ENCODE measurements at regions not wholly inside any gene's neighbourhood (a gene's known extent, or its start where the extent isn't known, plus 50 kb on each side); places are given as distances from the start of the nearest gene placed in this dataset.

DNA sequence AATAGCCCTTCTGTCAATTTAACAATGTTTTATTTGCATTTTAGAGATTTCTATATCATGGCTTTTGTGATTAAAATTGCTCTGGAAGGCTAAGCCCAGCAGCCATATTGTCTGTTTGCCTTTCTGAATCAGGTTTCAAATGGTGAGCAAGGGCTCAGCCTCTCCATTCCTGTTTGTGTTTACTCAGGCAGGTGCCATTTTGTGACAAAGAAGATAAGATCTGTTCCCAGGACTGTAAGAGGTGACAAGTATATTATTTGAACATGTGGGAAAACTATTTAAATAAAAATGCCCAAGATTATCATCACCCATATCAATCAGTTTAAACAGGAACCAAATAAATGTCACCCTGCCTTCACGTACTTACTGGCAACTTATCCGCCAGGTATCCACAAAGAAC is 641.3 kb upstream of the KLF4 start:
- H3K4me1 ChIP-seq (ENCODE audit: control insufficient read depth, low read length), result no peaks in the 10 kb centered on the region
- no peaks in the 10 kb centered on the region for H3K27me3 ChIP-seq (ENCODE audit: control insufficient read depth, low read length)
- no peaks in the 10 kb centered on the region for H3K79me2 ChIP-seq (ENCODE audit: control insufficient read depth, low read length)
- no peak for TF ChIP-seq EZH2phosphoT487 (IDR thresholded peaks at IDR 0.05; ENCODE audit: borderline replicate concordance, low read length)
- TF ChIP-seq, protein P1, sequence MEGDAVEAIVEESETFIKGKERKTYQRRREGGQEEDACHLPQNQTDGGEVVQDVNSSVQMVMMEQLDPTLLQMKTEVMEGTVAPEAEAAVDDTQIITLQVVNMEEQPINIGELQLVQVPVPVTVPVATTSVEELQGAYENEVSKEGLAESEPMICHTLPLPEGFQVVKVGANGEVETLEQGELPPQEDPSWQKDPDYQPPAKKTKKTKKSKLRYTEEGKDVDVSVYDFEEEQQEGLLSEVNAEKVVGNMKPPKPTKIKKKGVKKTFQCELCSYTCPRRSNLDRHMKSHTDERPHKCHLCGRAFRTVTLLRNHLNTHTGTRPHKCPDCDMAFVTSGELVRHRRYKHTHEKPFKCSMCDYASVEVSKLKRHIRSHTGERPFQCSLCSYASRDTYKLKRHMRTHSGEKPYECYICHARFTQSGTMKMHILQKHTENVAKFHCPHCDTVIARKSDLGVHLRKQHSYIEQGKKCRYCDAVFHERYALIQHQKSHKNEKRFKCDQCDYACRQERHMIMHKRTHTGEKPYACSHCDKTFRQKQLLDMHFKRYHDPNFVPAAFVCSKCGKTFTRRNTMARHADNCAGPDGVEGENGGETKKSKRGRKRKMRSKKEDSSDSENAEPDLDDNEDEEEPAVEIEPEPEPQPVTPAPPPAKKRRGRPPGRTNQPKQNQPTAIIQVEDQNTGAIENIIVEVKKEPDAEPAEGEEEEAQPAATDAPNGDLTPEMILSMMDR (IDR thresholded peaks at IDR 0.05; ENCODE audit: low read depth, low read length, poor library complexity, severe bottlenecking), result no peak
- H3F3A ChIP-seq (ENCODE audit: control insufficient read depth, insufficient read depth), result no peaks in the 10 kb centered on the region
- no peaks in the 10 kb centered on the region for H4K20me1 ChIP-seq (ENCODE audit: control insufficient read depth, insufficient read depth, low read depth, low read length)
- no peak overlapping the region for H3K27ac ChIP-seq (ENCODE audit: low read depth, low read length)
- no peaks in the 10 kb centered on the region for H3K9me2 ChIP-seq (replicated peaks; ENCODE audit: control insufficient read depth, low read length)
- H3K9me3 ChIP-seq (ENCODE audit: control insufficient read depth, insufficient read depth, low read length), result no peaks in the 10 kb centered on the region
- no peak overlapping the region for H3K4me3 ChIP-seq (ENCODE audit: low read length)
- H3K4me2 ChIP-seq (ENCODE audit: low read length), result no peak overlapping the region
- H3K36me3 ChIP-seq (ENCODE audit: control insufficient read depth, low read length), result no peaks in the 10 kb centered on the region

DNA sequence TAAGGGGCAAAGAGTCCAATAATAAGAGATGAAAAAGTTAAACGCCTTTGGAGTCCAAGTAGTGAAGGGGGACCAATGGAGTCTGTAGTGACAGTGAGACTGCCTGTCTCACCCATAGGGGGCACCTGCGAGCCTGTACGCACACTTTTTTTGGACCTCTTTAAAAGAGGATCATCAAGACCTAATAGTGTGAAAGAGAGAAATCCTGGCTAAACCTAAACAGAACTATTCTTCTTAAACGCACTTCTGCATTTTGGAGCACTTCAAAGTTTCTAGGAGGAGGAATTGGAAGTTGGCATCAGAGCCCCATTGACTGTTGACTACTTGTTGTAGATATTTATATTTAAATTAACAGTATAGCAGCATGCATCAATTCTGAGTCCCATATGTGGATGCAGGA is 636.1 kb upstream of the KLF4 start:
- no peak overlapping the region for H3K4me3 ChIP-seq (ENCODE audit: low read length)
- TF ChIP-seq, protein P1 (IDR thresholded peaks at IDR 0.05; ENCODE audit: low read depth, low read length, poor library complexity, severe bottlenecking), result peak; percentile 36
- TF ChIP-seq EZH2phosphoT487 (IDR thresholded peaks at IDR 0.05; ENCODE audit: borderline replicate concordance, low read length), result no peak
- no peaks in the 10 kb centered on the region for H3K36me3 ChIP-seq (ENCODE audit: control insufficient read depth, low read length)
- H3K9me2 ChIP-seq (replicated peaks; ENCODE audit: control insufficient read depth, low read length), result no peaks in the 10 kb centered on the region
- H3K4me1 ChIP-seq (ENCODE audit: control insufficient read depth, low read length), result no peaks in the 10 kb centered on the region
- H3K27ac ChIP-seq (ENCODE audit: low read depth, low read length), result no peak overlapping the region
- no peaks in the 10 kb centered on the region for H3K79me2 ChIP-seq (ENCODE audit: control insufficient read depth, low read length)
- no peak overlapping the region for H3K4me2 ChIP-seq (ENCODE audit: low read length)
- H3K27me3 ChIP-seq (ENCODE audit: control insufficient read depth, low read length), result no peaks in the 10 kb centered on the region
- no peaks in the 10 kb centered on the region for H3F3A ChIP-seq (ENCODE audit: control insufficient read depth, insufficient read depth)
- no peaks in the 10 kb centered on the region for H3K9me3 ChIP-seq (ENCODE audit: control insufficient read depth, insufficient read depth, low read length)
- no peaks in the 10 kb centered on the region for H4K20me1 ChIP-seq (ENCODE audit: control insufficient read depth, insufficient read depth, low read depth, low read length)

DNA sequence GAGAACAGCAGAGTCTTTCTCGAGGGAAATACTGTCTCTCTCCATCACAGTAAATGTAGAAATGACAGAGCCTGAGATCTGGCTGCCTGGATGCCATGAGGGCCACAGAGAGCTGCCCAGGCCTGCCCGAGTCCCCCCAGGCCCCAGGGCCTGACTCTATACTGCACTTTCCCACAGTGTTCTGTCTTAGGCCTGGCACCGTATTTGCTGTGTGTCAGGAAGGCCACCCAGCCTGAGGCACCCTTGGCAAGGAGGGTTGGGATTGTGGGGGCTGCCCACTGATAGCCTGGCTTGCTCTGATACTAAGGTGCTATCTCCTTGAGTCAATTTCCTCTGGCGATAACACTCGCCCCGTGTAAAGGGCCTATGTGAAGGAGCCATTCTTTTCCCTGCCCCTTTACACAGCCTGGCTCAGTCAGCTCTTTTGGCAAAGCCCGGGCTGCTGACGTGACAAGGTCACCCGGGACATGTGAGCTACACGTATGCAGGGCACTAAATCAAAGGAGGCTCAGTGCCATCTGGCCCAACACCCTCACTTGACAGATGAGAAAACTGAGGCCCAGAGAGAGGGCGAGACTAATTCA is 630.1 kb upstream of the KLF4 start:
- H3K79me2 ChIP-seq (ENCODE audit: control insufficient read depth, low read length), result no peaks in the 10 kb centered on the region
- H3K4me3 ChIP-seq (ENCODE audit: low read length), result no peak overlapping the region
- H3K9me2 ChIP-seq (replicated peaks; ENCODE audit: control insufficient read depth, low read length), result no peaks in the 10 kb centered on the region
- H3K9me3 ChIP-seq (ENCODE audit: control insufficient read depth, insufficient read depth, low read length), result no peaks in the 10 kb centered on the region
- TF ChIP-seq, protein P1 (IDR thresholded peaks at IDR 0.05; ENCODE audit: low read depth, low read length, poor library complexity, severe bottlenecking), result no peak
- TF ChIP-seq EZH2phosphoT487 (IDR thresholded peaks at IDR 0.05; ENCODE audit: borderline replicate concordance, low read length), result no peak
- H3K36me3 ChIP-seq (ENCODE audit: control insufficient read depth, low read length), result no peaks in the 10 kb centered on the region
- H3K4me1 ChIP-seq (ENCODE audit: control insufficient read depth, low read length), result no peaks in the 10 kb centered on the region
- H3K27me3 ChIP-seq (ENCODE audit: control insufficient read depth, low read length), result no peaks in the 10 kb centered on the region
- H4K20me1 ChIP-seq (ENCODE audit: control insufficient read depth, insufficient read depth, low read depth, low read length), result no peaks in the 10 kb centered on the region
- H3K27ac ChIP-seq (ENCODE audit: low read depth, low read length), result no peak overlapping the region
- no peaks in the 10 kb centered on the region for H3F3A ChIP-seq (ENCODE audit: control insufficient read depth, insufficient read depth)
- no peak overlapping the region for H3K4me2 ChIP-seq (ENCODE audit: low read length)
